ENCODE measurements at regions not wholly inside any gene's neighbourhood (a gene's known extent, or its start where the extent isn't known, plus 50 kb on each side); places are given as distances from the start of the nearest gene placed in this dataset.
"Not testable (repeated sequence)": the region's sequence is repeated elsewhere in the genome, so short reads cannot be mapped to it uniquely, and the experiment has no call there.

DNA sequence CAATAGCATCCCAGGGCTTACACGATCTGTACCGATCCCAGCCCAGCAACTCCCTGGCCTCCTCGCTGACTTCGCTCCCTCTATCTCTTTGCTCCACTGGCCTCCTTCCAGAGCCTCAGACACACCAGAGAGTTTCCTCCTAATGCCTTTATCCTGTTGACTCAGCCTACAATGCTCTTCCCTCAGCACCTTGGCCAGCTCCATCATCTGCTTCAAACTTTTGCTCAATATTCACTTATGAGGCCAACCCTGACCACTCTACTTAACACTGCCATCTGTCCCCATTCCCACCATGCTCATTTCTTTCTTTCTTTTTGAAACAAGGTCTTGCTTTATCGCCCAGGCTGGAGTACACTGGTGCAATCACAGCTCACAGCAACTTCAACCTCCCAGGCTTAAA, 180.9 kb downstream of the CEP170 start:
- DNase-seq (ENCODE audit: low read depth), result not testable (repeated sequence)

DNA sequence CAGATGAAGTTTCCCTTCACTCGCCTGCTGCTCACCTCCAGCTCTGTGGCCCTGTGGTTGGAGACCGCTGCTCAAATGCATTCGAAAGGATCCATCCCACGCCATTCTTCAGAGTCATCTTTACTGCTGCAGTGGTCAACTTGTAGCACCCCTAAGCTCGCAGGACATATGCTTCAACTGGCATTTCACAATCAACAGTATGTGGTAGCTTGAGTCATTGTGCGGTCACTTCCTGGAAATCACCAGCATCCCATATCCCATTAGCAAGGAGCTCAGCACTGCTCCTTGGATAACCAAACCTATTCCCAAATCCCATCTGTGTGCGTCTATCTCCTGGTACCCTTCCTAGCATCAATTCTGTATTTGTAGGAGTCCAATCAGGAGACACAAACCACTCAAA, 188.0 kb downstream of the CEP170 start:
- not testable (repeated sequence) for DNase-seq (ENCODE audit: low read depth)

DNA sequence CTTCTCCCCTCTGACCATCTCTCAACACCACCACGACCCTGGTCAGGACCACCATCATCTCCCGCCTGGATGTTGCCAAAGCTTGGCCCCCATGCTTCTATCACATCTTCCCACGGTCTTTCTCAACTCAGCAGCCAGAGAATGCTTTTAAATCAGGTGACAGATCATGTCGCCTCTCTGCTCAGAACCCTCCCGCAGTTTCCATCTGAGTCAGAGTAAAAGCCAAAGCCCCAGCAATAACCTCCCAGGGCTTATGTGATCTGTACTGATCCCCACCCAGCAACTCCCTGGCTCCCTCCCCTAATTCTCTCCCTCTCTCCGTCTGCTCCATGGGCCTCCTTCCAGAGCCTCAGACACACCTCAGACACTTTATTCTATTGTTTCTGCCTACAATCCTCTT, 193.1 kb downstream of the CEP170 start:
- DNase-seq (ENCODE audit: low read depth), result not testable (repeated sequence)

DNA sequence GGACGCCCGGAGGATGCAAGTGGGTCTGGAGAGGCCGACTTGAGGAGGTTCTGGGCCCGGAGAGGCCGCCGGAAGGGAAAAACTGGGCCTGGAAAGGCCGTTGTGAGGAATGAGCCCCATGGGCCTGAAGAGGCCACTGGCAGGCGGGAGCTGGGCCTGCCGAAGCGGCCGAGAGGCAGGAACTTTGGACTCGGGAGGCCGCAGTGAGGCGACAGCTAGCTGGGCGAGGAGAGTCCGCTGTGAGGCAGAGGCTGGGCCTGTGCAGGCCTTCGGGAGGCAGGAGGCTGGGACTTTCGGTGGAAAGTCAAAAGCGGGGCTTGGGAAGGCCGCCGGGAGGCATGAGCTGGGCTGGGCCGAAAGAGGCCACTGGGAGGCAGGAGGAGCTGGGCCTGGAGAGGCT, 199.6 kb downstream of the CEP170 start:
- not testable (repeated sequence) for DNase-seq (ENCODE audit: low read depth)

DNA sequence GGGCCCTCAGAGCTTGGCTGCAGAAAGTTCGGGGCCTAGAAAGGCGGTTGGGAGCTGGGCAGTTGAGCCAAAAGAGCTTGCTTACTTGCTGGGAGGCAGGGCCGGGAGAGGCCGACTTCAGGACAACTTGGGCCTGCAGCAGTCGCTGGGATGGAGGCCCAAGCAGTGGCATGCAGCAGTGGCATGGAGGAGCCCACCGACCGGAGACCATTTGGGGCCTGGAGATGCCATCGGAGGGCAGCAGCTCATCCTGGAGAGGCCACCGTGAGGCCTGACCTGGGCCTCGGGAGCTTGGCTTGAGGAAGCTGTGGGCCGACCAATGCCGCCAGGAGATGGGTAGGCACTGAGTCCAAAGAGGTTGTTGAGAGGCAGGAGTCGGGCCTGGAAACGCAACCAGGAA, 200.0 kb downstream of the CEP170 start:
- not testable (repeated sequence) for DNase-seq (ENCODE audit: low read depth)

DNA sequence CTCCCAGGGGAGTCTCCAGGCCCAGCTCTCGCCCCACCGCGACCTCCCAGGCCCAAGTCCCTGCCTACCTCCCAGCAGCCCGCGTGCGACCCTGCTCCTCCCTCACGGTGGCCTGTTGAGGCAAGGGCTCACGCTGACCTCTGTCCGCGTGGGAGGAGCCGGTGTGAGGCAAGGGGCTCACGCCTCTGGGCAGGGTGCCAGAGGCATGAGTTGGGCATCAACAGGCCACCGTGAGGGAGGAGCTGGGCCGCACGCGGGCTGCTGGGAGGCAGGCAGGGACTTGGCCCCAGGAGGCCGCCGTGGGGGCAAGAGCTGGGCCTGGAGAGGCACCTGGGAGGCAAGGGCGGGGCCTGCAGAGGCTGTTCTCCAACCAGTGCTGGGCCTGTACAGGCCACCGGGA, 200.4 kb downstream of the CEP170 start:
- not testable (repeated sequence) for DNase-seq (ENCODE audit: low read depth)

DNA sequence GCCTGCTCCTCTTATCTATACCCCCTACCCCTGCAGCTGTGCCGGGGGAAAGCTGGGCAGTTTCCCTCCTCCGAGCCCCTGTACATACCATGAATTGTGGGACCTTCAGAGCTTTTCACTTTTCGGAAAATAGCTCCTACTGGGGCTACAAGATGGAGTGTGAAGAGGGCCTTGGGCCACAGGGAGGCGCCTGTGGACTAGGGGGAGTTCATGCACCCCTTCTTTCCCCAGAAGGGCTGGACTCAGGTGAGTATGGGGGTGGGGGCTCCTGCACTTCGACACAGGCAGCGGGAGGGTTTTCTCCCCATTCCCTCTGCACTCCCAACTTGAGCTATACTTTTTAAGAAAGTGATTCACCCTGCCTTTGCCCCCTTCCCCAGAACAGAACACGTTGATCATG, 202.0 kb downstream of the CEP170 start:
- DNase-seq (ENCODE audit: low read depth), result not testable (repeated sequence)

DNA sequence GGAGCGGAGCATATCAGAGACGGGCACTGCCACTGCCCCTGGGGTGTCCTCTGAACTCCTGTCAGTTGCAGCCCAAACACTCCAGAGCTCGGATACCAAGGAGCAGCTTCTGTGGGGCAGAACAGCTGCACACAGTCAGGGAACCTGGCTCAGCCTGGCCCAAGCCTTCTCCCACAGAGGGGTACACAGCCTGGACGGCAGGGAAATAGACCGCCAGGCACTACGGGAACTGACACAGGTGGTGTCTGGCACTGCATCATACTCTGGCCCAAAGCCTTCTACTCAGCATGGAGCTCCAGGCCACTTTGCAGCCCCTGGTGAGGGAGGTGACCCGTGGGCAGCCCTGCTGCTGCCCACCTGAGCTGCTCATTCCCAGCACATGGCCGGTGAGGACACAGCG, 204.5 kb downstream of the CEP170 start:
- not testable (repeated sequence) for DNase-seq (ENCODE audit: low read depth)

DNA sequence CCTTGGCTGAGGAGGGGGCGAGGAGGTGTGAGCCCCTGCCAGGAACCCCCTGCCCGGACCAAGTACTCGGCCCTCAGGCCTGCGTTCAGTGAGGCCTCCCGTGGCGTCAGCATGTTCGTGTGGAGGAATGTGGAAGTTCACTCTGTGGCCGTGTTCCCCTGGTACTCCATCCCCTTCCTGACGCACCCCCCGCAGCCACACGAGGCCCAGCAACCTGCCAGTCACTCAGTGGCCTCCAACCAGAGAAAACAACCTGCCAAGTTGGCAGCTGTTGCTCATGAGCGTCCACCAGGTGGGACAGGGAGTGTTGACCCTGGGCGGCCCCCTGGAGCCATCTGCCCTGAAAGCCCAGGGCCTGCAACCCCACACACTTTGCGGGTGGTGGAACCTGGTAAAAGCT, 205.4 kb downstream of the CEP170 start:
- DNase-seq (ENCODE audit: low read depth), result not testable (repeated sequence)

DNA sequence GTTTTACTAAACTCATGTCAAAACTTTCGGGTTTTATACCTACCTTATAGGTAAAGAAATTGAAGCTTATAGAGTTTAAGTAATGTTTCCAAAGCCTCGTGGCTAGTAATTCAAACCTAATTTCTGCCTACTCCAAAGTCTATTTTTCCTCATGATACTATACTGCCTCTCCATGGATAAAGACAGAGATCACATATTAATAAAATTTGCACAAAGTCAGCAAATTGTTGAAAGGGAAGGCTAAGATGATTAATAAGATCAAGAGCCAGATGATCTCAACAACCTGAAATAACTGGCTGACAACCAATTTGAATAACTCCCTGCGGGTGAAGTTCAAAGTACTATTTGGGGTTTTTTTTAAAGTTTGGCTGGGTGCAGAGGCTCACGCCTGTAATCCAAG, 233.7 kb downstream of the CEP170 start:
- DNase-seq (ENCODE audit: low read depth), result not testable (repeated sequence)

DNA sequence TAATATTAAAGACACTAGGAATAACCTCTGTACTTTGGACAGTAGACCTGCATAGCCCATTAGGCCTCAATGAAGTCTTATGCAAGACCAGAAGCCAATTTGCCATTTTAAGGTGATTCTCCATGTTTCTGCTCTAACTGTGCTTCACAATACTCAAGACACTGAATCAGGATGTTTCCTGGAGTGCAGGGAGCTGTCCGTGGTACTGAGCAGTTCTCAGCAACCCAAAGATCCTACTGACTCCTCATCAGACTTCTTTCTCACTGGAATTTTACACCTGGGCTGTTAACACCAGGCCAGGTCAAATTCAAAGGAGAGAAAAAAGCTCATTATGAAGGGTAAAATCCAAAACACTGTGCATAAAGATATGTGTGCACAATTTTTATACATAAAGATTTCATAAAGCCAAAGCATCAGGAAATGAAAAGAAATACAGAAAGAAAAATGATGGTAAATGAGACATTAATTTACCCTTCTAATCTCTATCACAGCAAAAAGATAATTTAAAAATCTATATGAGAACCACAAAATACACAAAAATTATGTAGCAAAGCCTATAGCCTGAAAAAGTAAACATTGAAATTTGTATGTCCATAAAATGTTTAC, 235.9 kb downstream of the CEP170 start:
- DNase-seq (ENCODE audit: low read depth), result not testable (repeated sequence)

DNA sequence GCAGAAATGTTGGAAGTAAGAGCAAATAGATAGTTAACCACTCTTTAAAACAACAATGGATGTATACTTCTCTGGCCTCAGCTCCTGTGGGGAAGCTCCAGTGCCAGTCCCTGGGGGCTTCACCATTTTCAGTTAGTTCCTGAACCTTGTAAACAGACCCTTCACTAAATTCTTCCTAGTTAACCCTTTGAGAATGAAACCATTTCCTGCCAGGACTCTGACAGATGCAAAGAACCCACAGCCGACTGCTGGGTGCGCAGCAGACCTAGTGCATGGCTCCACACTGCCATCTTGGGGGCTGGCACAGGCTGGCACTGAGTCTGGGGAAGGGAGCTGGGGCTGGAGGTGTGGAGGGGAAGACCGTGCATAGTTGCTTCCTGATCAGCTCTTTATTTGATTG, 244.4 kb downstream of the CEP170 start:
- not testable (repeated sequence) for DNase-seq (ENCODE audit: low read depth)

DNA sequence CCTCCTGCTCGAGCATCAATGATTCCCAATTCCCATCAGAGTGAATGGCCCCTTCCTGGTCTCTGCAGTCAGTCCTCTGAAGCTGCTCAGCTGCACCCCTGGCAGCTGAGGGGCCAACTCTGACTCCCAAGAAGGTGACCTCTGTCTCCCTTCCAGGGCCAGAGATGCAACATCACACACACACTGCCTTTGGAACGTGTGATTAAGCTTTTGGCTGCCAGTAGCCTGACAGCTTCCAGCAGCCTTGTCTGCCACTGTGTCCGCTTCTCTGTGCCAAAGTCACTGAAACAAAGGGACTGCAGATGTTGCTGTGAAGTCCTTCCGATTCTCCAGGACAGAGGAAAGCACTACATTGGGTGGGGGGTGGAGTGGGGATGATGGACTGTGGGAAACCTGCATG, 254.1 kb downstream of the CEP170 start:
- DNase-seq (ENCODE audit: low read depth), result not testable (repeated sequence)

DNA sequence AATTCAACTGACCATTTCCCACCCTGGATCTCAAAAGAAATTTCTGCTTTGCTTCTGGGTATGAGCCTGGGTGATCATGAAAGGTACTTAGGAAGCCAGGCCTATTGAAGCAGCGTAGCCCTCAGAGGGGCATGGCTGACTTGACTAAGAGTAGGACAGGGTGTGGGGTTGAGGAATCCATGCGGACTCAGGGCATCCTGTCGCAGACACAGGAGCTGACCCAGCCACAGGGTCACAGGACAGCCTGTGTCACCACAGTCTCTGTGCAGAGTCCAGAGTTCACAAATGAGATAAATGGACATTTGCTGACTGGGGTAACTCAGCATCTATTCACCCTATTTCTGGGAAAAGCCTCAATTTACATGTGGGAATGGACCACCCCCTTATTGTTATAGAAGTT, 262.3 kb downstream of the CEP170 start:
- not testable (repeated sequence) for DNase-seq (ENCODE audit: low read depth)

DNA sequence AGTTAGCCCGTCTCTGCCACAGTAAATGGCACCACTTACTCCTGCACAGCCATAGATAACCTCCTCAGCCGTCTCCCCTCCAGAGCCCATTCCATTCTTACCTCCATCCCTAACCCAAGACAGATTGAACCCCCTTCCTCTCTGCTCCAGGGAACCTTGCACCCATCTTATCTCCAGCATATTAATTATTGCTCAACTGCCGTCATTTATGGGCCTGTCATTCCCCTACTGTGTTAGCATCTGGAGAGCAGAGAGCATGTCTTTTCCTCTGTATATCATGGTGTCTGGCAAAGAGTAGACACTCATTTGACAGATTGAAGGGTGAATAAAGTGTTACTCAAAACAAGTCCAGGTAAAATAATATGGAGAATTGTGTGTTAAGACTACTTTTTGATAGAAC, 270.0 kb downstream of the CEP170 start:
- not testable (repeated sequence) for DNase-seq (ENCODE audit: low read depth)

DNA sequence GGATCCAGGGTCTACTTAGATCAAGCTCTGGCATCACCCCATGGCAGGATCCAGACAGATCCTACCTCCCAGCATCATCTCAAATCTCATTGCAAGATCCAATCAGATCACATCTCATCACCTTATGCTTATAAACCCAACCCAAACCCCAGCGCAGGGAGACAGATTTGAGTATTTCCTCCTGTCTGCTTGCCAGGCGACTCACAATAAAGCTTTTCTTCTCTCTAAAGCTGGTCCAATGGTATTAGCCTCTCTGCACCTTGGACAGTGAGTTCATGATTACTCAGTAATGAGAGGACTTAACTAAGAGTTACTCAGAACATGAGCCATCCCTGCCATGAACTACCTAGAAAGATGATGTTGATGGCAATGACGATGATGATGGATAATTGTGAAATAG, 281.7 kb downstream of the CEP170 start:
- peak; percentile 2 for DNase-seq (ENCODE audit: low read depth)

DNA sequence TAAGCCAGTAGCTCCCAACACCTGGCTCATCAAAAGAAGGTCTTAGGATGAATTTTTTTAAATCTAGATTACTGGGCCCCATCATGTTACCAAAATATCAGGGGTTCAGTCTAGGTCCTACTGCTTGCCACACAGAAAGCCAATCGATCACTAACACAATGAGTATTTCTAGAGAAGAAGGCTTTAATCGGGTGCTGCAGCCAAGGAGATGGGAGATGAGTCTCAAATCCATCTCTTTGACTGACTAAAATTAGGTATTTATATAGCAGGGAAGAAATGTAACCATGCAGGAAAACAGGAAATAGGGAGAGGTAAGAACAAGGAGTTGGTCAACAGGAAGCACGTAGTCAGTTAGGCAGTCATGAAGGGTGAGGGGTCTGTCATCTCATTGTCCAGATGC, 288.2 kb downstream of the CEP170 start:
- no peak for DNase-seq (ENCODE audit: low read depth)

DNA sequence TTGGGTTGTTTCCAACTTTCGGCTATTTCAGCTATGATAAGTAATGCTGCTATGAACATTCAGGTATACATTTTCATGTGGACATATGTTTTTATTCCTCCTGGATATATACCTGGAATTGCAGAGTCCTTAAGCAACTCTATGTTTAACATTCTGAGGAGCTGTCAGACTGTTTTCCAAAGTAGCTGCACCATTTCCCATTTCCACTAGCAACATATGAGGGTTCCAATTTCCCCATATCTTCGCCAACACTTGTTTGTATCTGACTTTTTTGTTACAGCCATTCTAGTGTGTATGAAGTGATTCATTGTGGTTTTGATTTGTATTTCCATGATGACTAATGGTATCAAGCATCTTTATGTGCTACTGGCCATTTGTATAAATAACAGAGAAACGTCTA, 295.7 kb downstream of the CEP170 start:
- DNase-seq (ENCODE audit: low read depth), result not testable (repeated sequence)

DNA sequence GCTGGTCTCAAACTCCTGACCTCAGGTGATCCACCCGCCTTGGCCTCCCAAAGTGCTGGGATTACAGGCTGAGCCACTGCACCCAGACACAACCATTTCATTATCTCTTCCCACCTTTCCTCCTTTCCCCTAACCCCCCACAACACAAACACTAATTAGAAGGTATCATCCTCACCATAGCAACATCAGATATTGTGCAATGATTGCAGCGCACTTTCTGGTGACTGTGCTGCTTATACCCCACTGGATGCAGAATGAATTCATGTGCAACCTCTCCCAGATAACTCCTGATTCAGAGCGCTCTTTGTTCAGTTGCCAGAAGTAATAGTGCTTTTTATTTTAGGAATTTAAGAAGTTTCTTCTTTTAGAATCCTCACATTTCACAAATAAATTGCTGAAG, 300.1 kb downstream of the CEP170 start:
- DNase-seq (ENCODE audit: low read depth), result not testable (repeated sequence)

DNA sequence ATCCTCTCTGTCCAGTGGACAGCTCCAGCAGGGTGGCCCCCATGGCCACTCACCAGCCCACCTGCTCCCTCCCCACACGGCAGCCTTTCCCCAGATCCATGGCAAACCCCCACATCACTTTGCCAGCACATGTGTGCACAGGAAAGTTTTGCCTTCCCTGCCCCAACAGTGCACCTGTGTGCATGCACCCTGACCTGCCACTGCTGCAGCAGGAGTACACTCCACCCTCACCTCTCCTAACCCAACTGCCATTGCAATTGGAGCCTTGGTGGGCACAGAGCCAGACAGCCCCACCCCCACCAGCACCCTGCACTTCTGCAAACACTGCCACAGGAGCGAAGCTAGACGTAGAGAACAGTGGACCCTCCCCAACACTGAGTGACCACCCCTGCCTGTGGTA, 308.9 kb downstream of the CEP170 start:
- no peak for DNase-seq (ENCODE audit: low read depth)

DNA sequence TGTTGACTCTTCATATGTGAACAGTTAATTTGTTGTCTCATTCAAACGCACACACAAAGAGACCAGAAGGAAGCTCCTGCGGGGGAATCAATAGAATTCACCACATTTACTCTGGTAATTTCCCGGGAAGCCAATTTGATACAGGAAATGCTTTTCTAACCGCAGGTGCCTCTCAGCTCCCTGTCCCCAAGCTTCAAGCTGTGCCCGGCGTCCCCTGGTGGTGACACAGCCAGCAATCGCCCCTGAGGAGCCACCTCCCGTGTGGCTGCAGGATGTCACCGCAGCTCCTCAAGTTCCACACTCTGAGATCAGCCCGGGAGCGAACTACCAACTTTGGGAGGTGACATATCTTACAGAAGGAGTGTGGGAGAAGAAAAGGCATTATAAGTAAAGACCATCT, 318.4 kb downstream of the CEP170 start:
- peak; percentile 4 for DNase-seq (ENCODE audit: low read depth)

DNA sequence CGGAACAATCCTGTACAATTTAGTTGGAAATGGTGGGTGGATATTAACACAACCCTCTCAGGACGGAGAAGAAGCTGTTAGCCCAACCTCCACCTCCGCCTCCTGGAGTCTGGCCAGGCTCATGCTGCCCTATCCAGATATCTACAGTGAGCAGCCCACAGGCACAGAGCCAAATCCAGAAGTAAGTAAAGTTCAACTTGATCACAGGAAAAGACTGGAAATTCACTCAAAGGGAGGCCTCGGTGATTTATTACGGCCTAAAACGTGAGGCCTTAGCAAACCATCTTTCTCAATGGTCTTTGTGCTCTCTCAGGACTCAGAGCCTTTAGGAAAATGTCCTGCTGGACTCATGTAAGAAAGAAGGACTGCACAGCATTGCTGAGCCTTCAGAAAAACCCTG, 330.4 kb downstream of the CEP170 start:
- not testable (repeated sequence) for DNase-seq (ENCODE audit: low read depth)

DNA sequence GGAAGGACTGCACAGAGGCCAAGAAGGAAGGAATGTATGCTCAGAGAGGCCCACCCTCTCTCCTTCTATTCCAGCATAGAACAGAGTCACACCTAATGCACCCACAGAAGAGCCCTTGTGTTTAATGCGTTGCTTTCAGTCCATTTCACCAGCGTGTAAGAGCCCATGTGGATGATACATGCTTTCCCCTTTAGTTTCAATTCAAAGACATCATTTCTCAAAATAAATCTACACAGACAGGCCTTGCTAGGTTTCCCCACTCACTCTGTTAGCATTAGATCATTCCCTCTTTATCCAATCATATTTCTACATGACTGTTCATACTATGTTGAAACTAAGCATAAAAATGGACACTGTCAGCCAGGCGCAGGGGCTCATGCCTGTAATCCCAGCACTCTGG, 331.5 kb downstream of the CEP170 start:
- not testable (repeated sequence) for DNase-seq (ENCODE audit: low read depth)

DNA sequence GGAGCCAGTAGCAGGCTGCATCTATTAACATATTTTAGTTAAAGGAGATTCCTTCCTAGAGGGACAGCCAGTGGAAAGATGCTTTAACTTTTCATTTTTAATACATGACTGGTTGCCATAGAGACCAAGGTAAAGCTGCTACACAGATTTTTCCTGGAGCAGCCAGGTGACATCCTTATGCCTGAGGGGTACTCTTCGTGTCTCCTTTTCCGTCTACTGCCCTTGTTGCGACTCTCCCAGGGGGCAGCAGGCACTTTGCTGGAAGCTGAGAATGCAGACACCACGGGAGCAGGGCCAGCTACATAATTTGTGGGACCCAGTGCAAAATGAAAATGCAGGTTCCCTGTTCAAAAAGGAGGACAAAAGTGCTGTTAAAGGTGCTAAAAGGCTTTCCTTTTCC, 340.4 kb downstream of the CEP170 start:
- not testable (repeated sequence) for DNase-seq (ENCODE audit: low read depth)
